Suprapubic skin (tissue), 3 donors: ENCODE measurements at regions not wholly inside any gene's neighbourhood (a gene's known extent, or its start where the extent isn't known, plus 50 kb on each side); places are given as distances from the start of the nearest gene placed in this dataset.

Experiments used
- CTCF ChIP-seq, 2 donors: fragments of 200-600 bp in 1 of 2; fragments of 450-650 bp in 1 of 2; sonication (generic) in 1 of 2; IDR thresholded peaks; one replicate each; pipeline ENCODE4 v1.5.1; 2016 to 2019; ENCODE audit warnings: antibody characterized with exemption in 2 of 2, mild to moderate bottlenecking in 1 of 2, moderate library complexity in 1 of 2
- EP300 ChIP-seq: sonication (generic); formaldehyde crosslinking; IDR thresholded peaks from one replicate; pipeline ENCODE4 v1.6.1; 2017; ENCODE audit warnings: antibody characterized with exemption
- POLR2A ChIP-seq, 2 donors: fragments of 450-650 bp; IDR thresholded peaks; one replicate each; pipeline ENCODE4 v1.6.1; 2017; ENCODE audit warnings: antibody characterized with exemption in 2 of 2, mild to moderate bottlenecking in 2 of 2, moderate library complexity in 2 of 2

DNA sequence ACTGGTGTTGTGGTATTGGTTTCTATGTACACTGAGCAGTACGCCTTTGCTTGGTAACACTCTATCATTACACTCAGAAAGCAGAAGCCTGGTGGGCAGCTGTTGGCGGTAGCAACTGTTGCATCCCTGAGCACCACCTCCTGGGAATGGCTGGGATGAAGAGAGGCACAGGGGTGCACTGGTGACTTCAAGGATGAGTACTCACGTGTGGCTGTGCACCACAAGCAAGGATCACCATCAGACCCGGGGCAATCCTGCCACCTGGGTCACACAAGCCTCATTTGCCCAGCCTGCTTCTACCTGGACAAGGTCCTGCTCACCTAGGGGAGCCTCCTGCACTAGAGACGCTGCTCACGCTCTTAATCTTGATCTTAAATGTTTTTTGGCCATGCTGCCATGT, 336.4 kb downstream of the SI start:
- TF ChIP-seq POLR2A (IDR thresholded peaks at IDR 0.05) (no peak), CTCF (IDR thresholded peaks at IDR 0.05) (no peak), EP300 (no peak)
